ENCODE measurements at regions not wholly inside any gene's neighbourhood (a gene's known extent, or its start where the extent isn't known, plus 50 kb on each side); places are given as distances from the start of the nearest gene placed in this dataset.
A peak's percentile ranks its signal among the peaks of the same experiment; 100 is the strongest.

DNA sequence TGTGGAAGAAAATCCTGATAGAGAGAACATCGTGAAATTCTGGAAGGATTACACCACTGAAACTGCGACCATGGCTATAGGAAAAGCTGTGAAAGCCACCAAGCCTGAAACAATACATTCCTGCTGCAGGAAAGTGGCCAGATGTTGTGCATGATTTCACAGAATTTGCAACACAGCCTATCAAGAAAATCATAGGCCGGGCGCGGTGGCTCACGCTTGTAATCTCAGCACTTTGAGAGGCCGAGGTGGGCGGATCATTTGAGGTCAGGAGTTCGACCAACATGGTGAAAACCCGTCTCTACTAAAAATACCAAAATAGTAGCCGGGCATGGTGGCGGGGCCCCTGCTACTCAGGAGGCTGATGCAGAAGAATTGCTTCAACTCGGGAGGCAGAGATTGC, 360.2 kb downstream of the CDH7 start:
- no peak overlapping the region for H4K91ac ChIP-seq (ENCODE audit: low read depth, low read length, poor library complexity)

DNA sequence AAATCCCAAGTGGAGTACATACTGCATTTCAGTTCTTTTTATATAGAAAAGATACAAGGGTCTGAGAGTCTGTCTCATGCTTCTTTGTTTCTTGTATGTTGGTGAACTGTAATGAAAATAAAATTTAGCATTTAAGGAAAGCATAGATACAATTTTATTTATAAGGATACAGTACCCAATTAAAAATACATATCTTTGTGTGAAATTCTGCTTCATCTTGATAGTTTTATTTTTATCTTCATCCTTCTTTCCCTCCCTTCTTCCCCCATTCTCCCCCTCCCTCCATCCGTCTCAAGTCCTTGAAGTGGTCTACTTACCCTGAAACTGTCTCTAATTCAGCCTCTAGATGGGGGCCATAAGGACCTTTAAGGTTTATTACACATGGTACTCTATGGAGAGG, 359.8 kb downstream of the CDH7 start:
- DNase-seq (ENCODE audit: low spot score) = no peak
- H3K18ac ChIP-seq (ENCODE audit: low read length) = no peak overlapping the region

More for the DNA sequence above, 360.2 kb downstream of the CDH7 start:
- Histone ChIP-seq H3K23ac (ENCODE audit: low read depth, low read length, poor library complexity) (no peak overlapping the region), H3K4ac (ENCODE audit: low read length) (no peak overlapping the region), H3K18ac (ENCODE audit: low read length) (no peak overlapping the region), H2AK5ac (ENCODE audit: low read depth, low read length) (no peak overlapping the region), H3K27ac (replicated peaks; ENCODE audit: low read length) (no peak overlapping the region), H3K4me3 (ENCODE audit: low read length in 2 of 2) (no peak overlapping the region), H2BK15ac (ENCODE audit: low read length) (no peak overlapping the region), H2BK5ac (ENCODE audit: low read length) (no peak overlapping the region), H3K27me3 (ENCODE audit: control insufficient read depth in 3 of 3, insufficient read depth in 3 of 3, low read depth in 1 of 3, low read length in 3 of 3) (no peaks in the 10 kb centered on the region), H4K8ac (ENCODE audit: low read depth, low read length) (no peak overlapping the region), H3K14ac (ENCODE audit: low read length) (no peak overlapping the region), H3K4me1 (ENCODE audit: control insufficient read depth in 2 of 2, insufficient read depth in 1 of 2, low read depth in 1 of 2, low read length in 2 of 2) (peaks cover 0 to 5% of the 10 kb centered on the region in 2 donors), H2BK12ac (ENCODE audit: low read length) (no peak overlapping the region), H2AFZ (ENCODE audit: low read length) (no peak overlapping the region), H2BK120ac (ENCODE audit: low read depth, low read length) (no peak overlapping the region), H3K36me3 (replicated peaks in 1 of 2; ENCODE audit: control insufficient read depth in 2 of 2, insufficient read depth in 2 of 2, low read length in 2 of 2) (no peaks in the 10 kb centered on the region), H3K4me2 (ENCODE audit: insufficient read depth, low read length, poor library complexity, severe bottlenecking) (no peak overlapping the region), H3K9me3 (replicated peaks in 1 of 2; ENCODE audit: control insufficient read depth in 2 of 2, insufficient read depth in 1 of 2, low read depth in 1 of 2, low read length in 2 of 2) (no peaks in the 10 kb centered on the region), H3K79me1 (ENCODE audit: low read depth, low read length) (no peaks in the 10 kb centered on the region), H3K9ac (ENCODE audit: low read depth, low read length, poor library complexity) (no peak overlapping the region)
- WGBS, 2 donors (ENCODE audit: extremely low coverage in 2 of 2, insufficient read length in 2 of 2, insufficient replicate concordance in 1 of 2) = no CpG with 5 or more reads among the region's 13 CpGs
- no peak for DNase-seq (ENCODE audit: low spot score)

DNA sequence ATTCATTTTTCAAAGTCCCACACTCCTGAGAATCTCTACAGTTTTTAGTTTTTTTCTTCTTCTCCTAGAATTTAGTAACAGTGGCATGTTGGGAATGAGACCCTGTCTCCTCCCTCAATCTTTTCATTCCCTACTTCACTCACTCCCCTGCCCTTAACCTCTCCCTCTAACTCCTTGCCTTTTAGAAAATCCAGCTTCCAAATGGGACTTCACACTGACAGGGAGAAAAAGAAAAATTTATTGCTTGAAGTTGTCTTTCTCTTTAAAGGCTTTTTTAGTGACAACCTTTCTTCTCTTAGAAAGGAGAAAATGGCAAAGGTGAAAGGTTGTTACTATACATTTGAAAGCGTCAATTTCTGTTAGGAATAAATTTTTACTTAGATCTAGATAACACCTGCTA, 359.2 kb downstream of the CDH7 start:
- Histone ChIP-seq H2BK120ac (ENCODE audit: low read depth, low read length) (no peak overlapping the region), H3K4me3 (ENCODE audit: low read length in 2 of 2) (no peak overlapping the region), H3K79me1 (ENCODE audit: low read depth, low read length) (no peaks in the 10 kb centered on the region), H2AK5ac (ENCODE audit: low read depth, low read length) (no peak overlapping the region), H3K4me2 (ENCODE audit: insufficient read depth, low read length, poor library complexity, severe bottlenecking) (no peak overlapping the region), H3K36me3 (replicated peaks in 1 of 2; ENCODE audit: control insufficient read depth in 2 of 2, insufficient read depth in 2 of 2, low read length in 2 of 2) (no peaks in the 10 kb centered on the region), H2BK5ac (ENCODE audit: low read length) (no peak overlapping the region), H3K9ac (ENCODE audit: low read depth, low read length, poor library complexity) (no peak overlapping the region), H3K27me3 (ENCODE audit: control insufficient read depth in 3 of 3, insufficient read depth in 3 of 3, low read depth in 1 of 3, low read length in 3 of 3) (no peaks in the 10 kb centered on the region), H3K23ac (ENCODE audit: low read depth, low read length, poor library complexity) (no peak overlapping the region), H3K27ac (replicated peaks; ENCODE audit: low read length) (no peak overlapping the region), H3K4ac (ENCODE audit: low read length) (no peak overlapping the region), H2BK12ac (ENCODE audit: low read length) (no peak overlapping the region), H3K14ac (ENCODE audit: low read length) (no peak overlapping the region), H3K18ac (ENCODE audit: low read length) (no peak overlapping the region), H3K9me3 (replicated peaks in 1 of 2; ENCODE audit: control insufficient read depth in 2 of 2, insufficient read depth in 1 of 2, low read depth in 1 of 2, low read length in 2 of 2) (no peaks in the 10 kb centered on the region), H2BK15ac (ENCODE audit: low read length) (no peak overlapping the region), H4K91ac (ENCODE audit: low read depth, low read length, poor library complexity) (no peak overlapping the region), H2AFZ (ENCODE audit: low read length) (peak overlapping the region; percentile 28), H3K4me1 (ENCODE audit: control insufficient read depth in 2 of 2, insufficient read depth in 1 of 2, low read depth in 1 of 2, low read length in 2 of 2) (peaks cover 1 to 8% of the 10 kb centered on the region in 2 donors), H4K8ac (ENCODE audit: low read depth, low read length) (no peak overlapping the region)
- WGBS, 2 donors (ENCODE audit: extremely low coverage in 2 of 2, insufficient read length in 2 of 2, insufficient replicate concordance in 1 of 2) = no CpG with 5 or more reads among the region's 1 CpG
- no peak for DNase-seq (ENCODE audit: low spot score)

More for the DNA sequence above, 359.8 kb downstream of the CDH7 start:
- no CpG with 5 or more reads among the region's 1 CpG for WGBS, 2 donors (ENCODE audit: extremely low coverage in 2 of 2, insufficient read length in 2 of 2, insufficient replicate concordance in 1 of 2)
- Histone ChIP-seq H2BK120ac (ENCODE audit: low read depth, low read length) (no peak overlapping the region), H3K4ac (ENCODE audit: low read length) (no peak overlapping the region), H2AFZ (ENCODE audit: low read length) (no peak overlapping the region), H2BK12ac (ENCODE audit: low read length) (no peak overlapping the region), H3K9ac (ENCODE audit: low read depth, low read length, poor library complexity) (no peak overlapping the region), H2AK5ac (ENCODE audit: low read depth, low read length) (no peak overlapping the region), H2BK15ac (ENCODE audit: low read length) (no peak overlapping the region), H2BK5ac (ENCODE audit: low read length) (no peak overlapping the region), H3K79me1 (ENCODE audit: low read depth, low read length) (no peaks in the 10 kb centered on the region), H3K23ac (ENCODE audit: low read depth, low read length, poor library complexity) (no peak overlapping the region), H4K8ac (ENCODE audit: low read depth, low read length) (no peak overlapping the region), H3K4me1 (ENCODE audit: control insufficient read depth in 2 of 2, insufficient read depth in 1 of 2, low read depth in 1 of 2, low read length in 2 of 2) (peaks cover 0 to 8% of the 10 kb centered on the region in 2 donors), H4K91ac (ENCODE audit: low read depth, low read length, poor library complexity) (no peak overlapping the region), H3K27me3 (ENCODE audit: control insufficient read depth in 3 of 3, insufficient read depth in 3 of 3, low read depth in 1 of 3, low read length in 3 of 3) (no peaks in the 10 kb centered on the region), H3K27ac (replicated peaks; ENCODE audit: low read length) (no peak overlapping the region), H3K36me3 (replicated peaks in 1 of 2; ENCODE audit: control insufficient read depth in 2 of 2, insufficient read depth in 2 of 2, low read length in 2 of 2) (no peaks in the 10 kb centered on the region), H3K4me3 (ENCODE audit: low read length in 2 of 2) (no peak overlapping the region), H3K9me3 (replicated peaks in 1 of 2; ENCODE audit: control insufficient read depth in 2 of 2, insufficient read depth in 1 of 2, low read depth in 1 of 2, low read length in 2 of 2) (no peaks in the 10 kb centered on the region), H3K14ac (ENCODE audit: low read length) (no peak overlapping the region), H3K4me2 (ENCODE audit: insufficient read depth, low read length, poor library complexity, severe bottlenecking) (no peak overlapping the region)

DNA sequence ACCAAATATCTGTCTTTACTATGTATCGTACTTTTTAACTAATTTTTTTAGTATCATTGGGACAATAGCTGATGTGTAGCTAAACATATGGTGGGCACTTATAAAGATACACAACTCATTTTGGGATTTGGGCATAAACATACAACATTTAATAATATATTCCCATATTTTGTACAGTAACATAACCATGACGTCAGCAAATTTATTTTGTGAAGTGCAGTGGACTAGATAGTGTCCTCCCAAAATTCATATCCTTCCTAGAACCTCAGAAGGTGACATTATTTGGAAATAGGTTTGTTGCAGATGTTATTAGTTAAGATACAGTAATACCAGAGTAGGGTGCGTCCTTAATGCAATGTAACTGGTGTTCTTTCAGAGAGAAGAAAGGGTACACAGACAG, 356.7 kb downstream of the CDH7 start:
- no peak overlapping the region for H2AK5ac ChIP-seq (ENCODE audit: low read depth, low read length)
- H3K18ac ChIP-seq (ENCODE audit: low read length) = no peak overlapping the region
- H3K9me3 ChIP-seq (replicated peaks in 1 of 2; ENCODE audit: control insufficient read depth in 2 of 2, insufficient read depth in 1 of 2, low read depth in 1 of 2, low read length in 2 of 2) = no peaks in the 10 kb centered on the region
- no peak overlapping the region for H2BK12ac ChIP-seq (ENCODE audit: low read length)
- H2BK5ac ChIP-seq (ENCODE audit: low read length) = no peak overlapping the region
- no peak overlapping the region for H4K8ac ChIP-seq (ENCODE audit: low read depth, low read length)
- H2BK120ac ChIP-seq (ENCODE audit: low read depth, low read length) = no peak overlapping the region
- no peaks in the 10 kb centered on the region for H3K36me3 ChIP-seq (replicated peaks in 1 of 2; ENCODE audit: control insufficient read depth in 2 of 2, insufficient read depth in 2 of 2, low read length in 2 of 2)
- H3K9ac ChIP-seq (ENCODE audit: low read depth, low read length, poor library complexity) = no peak overlapping the region
- no peak overlapping the region for H3K4me3 ChIP-seq (ENCODE audit: low read length in 2 of 2)
- H3K23ac ChIP-seq (ENCODE audit: low read depth, low read length, poor library complexity) = no peak overlapping the region
- no peak overlapping the region for H2AFZ ChIP-seq (ENCODE audit: low read length)
- H3K79me1 ChIP-seq (ENCODE audit: low read depth, low read length) = no peaks in the 10 kb centered on the region
- peaks cover 3 to 8% of the 10 kb centered on the region in 2 donors for H3K4me1 ChIP-seq (ENCODE audit: control insufficient read depth in 2 of 2, insufficient read depth in 1 of 2, low read depth in 1 of 2, low read length in 2 of 2)
- H3K27me3 ChIP-seq (ENCODE audit: control insufficient read depth in 3 of 3, insufficient read depth in 3 of 3, low read depth in 1 of 3, low read length in 3 of 3) = no peaks in the 10 kb centered on the region
- H4K91ac ChIP-seq (ENCODE audit: low read depth, low read length, poor library complexity) = no peak overlapping the region
- no CpG with 5 or more reads among the region's 3 CpGs for WGBS, 2 donors (ENCODE audit: extremely low coverage in 2 of 2, insufficient read length in 2 of 2, insufficient replicate concordance in 1 of 2)
- H2BK15ac ChIP-seq (ENCODE audit: low read length) = no peak overlapping the region
- H3K4ac ChIP-seq (ENCODE audit: low read length) = no peak overlapping the region
- H3K27ac ChIP-seq (replicated peaks; ENCODE audit: low read length) = no peak overlapping the region
- no peak overlapping the region for H3K4me2 ChIP-seq (ENCODE audit: insufficient read depth, low read length, poor library complexity, severe bottlenecking)
- no peak for DNase-seq (ENCODE audit: low spot score)
- no peak overlapping the region for H3K14ac ChIP-seq (ENCODE audit: low read length)

Data from neuronal stem cell (in vitro differentiated cells).